CD4-positive, alpha-beta memory T cell (primary cell): ENCODE measurements at regions not wholly inside any gene's neighbourhood (a gene's known extent, or its start where the extent isn't known, plus 50 kb on each side); places are given as distances from the start of the nearest gene placed in this dataset.

Experiments used
- CTCF ChIA-PET: fragments of 350-600 bp; sonication (Branson Sonifier 250); formaldehyde crosslinking; loops from one replicate; lab custom pipeline; 2021; ENCODE audit warnings: inconsistent platforms; ENCODE audit not compliant: partially characterized antibody; lab: Charles Lee
- POLR2A ChIA-PET: fragments of 350-600 bp; sonication (Branson Sonifier 250); formaldehyde crosslinking; loops from one replicate; lab custom pipeline; 2021; ENCODE audit not compliant: partially characterized antibody; lab: Charles Lee
- DNase-seq, 5 donors: peaks; one replicate each; pipeline versions ENCODE4 v3.0.0 to v3.0.0-alpha.2; 2020 to 2022; ENCODE audit warnings: mixed read lengths in 1 of 5
- H3K27ac ChIP-seq: one replicate; pipeline ENCODE4 v1.7.0; 2013; ENCODE audit warnings: low read depth, low read length
- H3K27me3 ChIP-seq: 2 replicates; pipeline ENCODE4 v1.7.0; 2013; ENCODE audit warnings: mild to moderate bottlenecking, low read length, moderate library complexity; ENCODE audit not compliant: insufficient read depth
- H3K36me3 ChIP-seq: 2 replicates; pipeline ENCODE4 v1.7.0; 2013; ENCODE audit warnings: mild to moderate bottlenecking, low read length, moderate library complexity; ENCODE audit not compliant: insufficient read depth
- H3K4me1 ChIP-seq: 2 replicates; pipeline ENCODE4 v1.7.0; 2013; ENCODE audit warnings: mild to moderate bottlenecking, low read length, moderate library complexity; ENCODE audit not compliant: insufficient read depth
- H3K4me3 ChIP-seq, 2 donors: one replicate each; pipeline ENCODE4 v1.7.0; 2013; ENCODE audit warnings: low read length in 2 of 2, mild to moderate bottlenecking in 1 of 2
- H3K9me3 ChIP-seq, 2 donors: one replicate each; pipeline ENCODE4 v1.7.0; 2013; ENCODE audit warnings: low read length in 2 of 2, control low read depth in 1 of 2; ENCODE audit not compliant: control insufficient read depth in 1 of 2
- H3K27ac Mint-ChIP-seq, 7 donors: one replicate each; pipeline ENCODE4 v1.8.0; 2020 to 2021; ENCODE audit warnings: mixed read lengths in 7 of 7, mild to moderate bottlenecking in 6 of 7, inconsistent platforms in 3 of 7, moderate library complexity in 3 of 7
- H3K27me3 Mint-ChIP-seq, 2 donors: one replicate each; pipeline ENCODE4 v1.8.0; 2020 to 2021; ENCODE audit warnings: mixed read lengths in 2 of 2
- H3K36me3 Mint-ChIP-seq, 2 donors: one replicate each; pipeline ENCODE4 v1.8.0; 2020 to 2021; ENCODE audit warnings: mixed read lengths in 2 of 2, inconsistent platforms in 1 of 2, mild to moderate bottlenecking in 1 of 2
- H3K4me1 Mint-ChIP-seq, 4 donors: one replicate each; pipeline ENCODE4 v1.8.0; 2020 to 2021; ENCODE audit warnings: mixed read lengths in 4 of 4, mild to moderate bottlenecking in 1 of 4
- H3K4me3 Mint-ChIP-seq, 8 donors: one replicate each; pipeline ENCODE4 v1.8.0; 2020 to 2021; ENCODE audit warnings: mixed read lengths in 8 of 8, mild to moderate bottlenecking in 7 of 8, moderate library complexity in 6 of 8, inconsistent platforms in 3 of 8
- H3K9me3 Mint-ChIP-seq, 8 donors: one replicate each; pipeline ENCODE4 v1.8.0; 2020 to 2021; ENCODE audit warnings: mixed read lengths in 8 of 8, mild to moderate bottlenecking in 5 of 8, inconsistent platforms in 3 of 8, moderate library complexity in 1 of 8
- intact Hi-C: fragments of 100-400 bp; cut with micrococcal nuclease; formaldehyde crosslinking; loops from one replicate; pipeline ENCODE4 v1.15.1; 2023

DNA sequence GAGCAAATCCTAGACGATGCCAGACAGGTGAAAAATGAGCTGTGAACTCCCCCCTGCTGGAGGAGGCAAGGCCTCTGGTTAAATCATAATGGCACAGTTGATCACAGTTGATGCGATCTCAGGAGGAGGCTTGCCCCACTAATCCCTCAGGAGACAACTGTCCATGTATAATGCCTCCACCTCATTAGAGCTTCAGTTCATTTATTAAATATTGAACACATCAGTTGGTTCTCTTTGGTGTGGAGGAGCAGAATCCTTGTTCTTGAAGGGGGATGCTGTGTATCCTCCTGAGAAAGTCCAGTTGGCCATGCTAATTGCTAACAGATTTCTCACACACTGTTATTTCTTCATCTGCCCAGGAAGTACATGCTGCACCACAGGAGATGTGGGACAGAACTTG, 290.5 kb downstream of the IGSF11 start:
- Mint-ChIP-seq H3K27ac (no peak overlapping the region), H3K4me3 (no peak overlapping the region), H3K36me3 (no peaks in the 10 kb centered on the region), H3K4me1 (no peaks in the 10 kb centered on the region), H3K27me3 (no peaks in the 10 kb centered on the region), H3K9me3 (peaks cover 0 to 18% (median 6%) of the 10 kb centered on the region in 8 donors)
- H3K27ac ChIP-seq, result no peak overlapping the region
- POLR2A ChIA-PET, result no interaction called here
- CTCF ChIA-PET, result no interaction called here
- intact Hi-C loops, result no loop called here
- H3K4me3 ChIP-seq, result no peak overlapping the region
- H3K27me3 ChIP-seq, result no peaks in the 10 kb centered on the region
- H3K9me3 ChIP-seq, result no peaks in the 10 kb centered on the region
- H3K4me1 ChIP-seq, result no peaks in the 10 kb centered on the region
- no peaks in the 10 kb centered on the region for H3K36me3 ChIP-seq
- DNase-seq, result no peak

DNA sequence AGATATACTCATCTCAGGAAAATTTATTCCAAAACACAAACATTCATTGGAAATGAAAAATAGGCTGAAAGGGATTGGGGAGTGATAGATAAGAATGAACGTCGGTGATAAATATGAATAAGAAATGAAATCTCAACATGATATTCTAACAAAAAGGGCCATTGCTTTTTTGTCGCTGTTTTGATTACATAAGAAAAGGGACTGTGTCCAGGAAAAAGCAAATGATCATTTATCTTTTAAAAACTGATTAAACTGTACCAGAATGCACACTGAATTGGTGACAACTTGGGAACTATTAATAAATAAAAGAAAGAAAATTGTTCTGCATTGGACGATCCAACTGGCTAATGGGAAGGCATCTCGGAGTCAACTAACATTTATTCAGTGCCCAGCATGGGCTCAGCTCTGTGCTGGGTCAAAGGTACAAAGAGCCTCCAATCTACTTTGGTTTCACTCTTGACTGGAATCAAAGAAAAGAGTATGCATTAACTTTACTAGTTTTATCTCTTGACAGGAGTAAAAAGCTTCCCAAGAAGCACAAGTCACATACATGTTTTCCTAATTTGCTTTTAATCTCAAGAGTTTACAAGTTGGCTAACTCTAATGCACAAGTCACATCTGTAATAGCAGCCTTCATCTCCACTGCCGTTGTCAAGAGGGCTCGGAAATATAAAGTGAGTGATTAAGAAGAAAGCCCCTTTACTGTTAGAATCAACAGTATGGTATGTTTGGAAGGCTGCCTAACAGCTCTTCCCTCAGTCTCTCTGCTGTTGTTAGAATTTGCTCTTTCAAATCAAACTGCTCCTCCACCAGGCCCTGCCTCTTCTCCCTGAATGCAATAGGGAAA, 280.0 kb downstream of the IGSF11 start:
- no peaks in the 10 kb centered on the region for H3K27me3 ChIP-seq
- H3K36me3 Mint-ChIP-seq, result no peaks in the 10 kb centered on the region
- no peak overlapping the region for H3K27ac Mint-ChIP-seq
- no peak overlapping the region for H3K4me3 Mint-ChIP-seq
- POLR2A ChIA-PET, result no interaction called here
- no peaks in the 10 kb centered on the region for H3K4me1 Mint-ChIP-seq
- no peak overlapping the region for H3K4me3 ChIP-seq
- DNase-seq, result no peak
- no peak overlapping the region for H3K27ac ChIP-seq
- H3K9me3 ChIP-seq, result no peaks in the 10 kb centered on the region
- no peaks in the 10 kb centered on the region for H3K4me1 ChIP-seq
- peaks cover 2 to 3% of the 10 kb centered on the region in 2 donors for H3K27me3 Mint-ChIP-seq
- CTCF ChIA-PET, result no interaction called here
- H3K9me3 Mint-ChIP-seq, result peaks cover 0 to 3% (median 0%) of the 10 kb centered on the region in 8 donors
- intact Hi-C loops, result no loop called here
- H3K36me3 ChIP-seq, result no peaks in the 10 kb centered on the region

GRCh38 chr3:118755253-118755801, 279.3 kb downstream of the IGSF11 start:
- H3K9me3 Mint-ChIP-seq, result peaks cover 0 to 3% (median 0%) of the 10 kb centered on the region in 8 donors
- H3K4me1 Mint-ChIP-seq, result no peaks in the 10 kb centered on the region
- ChIA-PET POLR2A (no interaction called here), CTCF (no interaction called here)
- H3K27ac Mint-ChIP-seq, result no peak overlapping the region
- H3K27me3 ChIP-seq, result no peaks in the 10 kb centered on the region
- peaks cover 2 to 3% of the 10 kb centered on the region in 2 donors for H3K27me3 Mint-ChIP-seq
- no peaks in the 10 kb centered on the region for H3K36me3 ChIP-seq
- no peak overlapping the region for H3K4me3 Mint-ChIP-seq
- no peaks in the 10 kb centered on the region for H3K9me3 ChIP-seq
- no peak for DNase-seq
- intact Hi-C loops, result no loop called here
- no peaks in the 10 kb centered on the region for H3K4me1 ChIP-seq
- no peak overlapping the region for H3K4me3 ChIP-seq
- H3K36me3 Mint-ChIP-seq, result no peaks in the 10 kb centered on the region
- H3K27ac ChIP-seq, result no peak overlapping the region

GRCh38 chr3:118760585-118761290, 273.9 kb downstream of the IGSF11 start:
- no peaks in the 10 kb centered on the region for H3K27me3 Mint-ChIP-seq
- intact Hi-C loops, result no loop called here
- DNase-seq, result no peak
- Histone ChIP-seq H3K27ac (no peak overlapping the region), H3K27me3 (no peaks in the 10 kb centered on the region), H3K36me3 (no peaks in the 10 kb centered on the region), H3K4me1 (no peaks in the 10 kb centered on the region), H3K9me3 (no peaks in the 10 kb centered on the region), H3K4me3 (no peak overlapping the region)
- ChIA-PET POLR2A (no interaction called here), CTCF (no interaction called here)
- no peaks in the 10 kb centered on the region for H3K4me1 Mint-ChIP-seq
- no peak overlapping the region for H3K27ac Mint-ChIP-seq
- H3K9me3 Mint-ChIP-seq, result no peaks in the 10 kb centered on the region
- H3K4me3 Mint-ChIP-seq, result no peak overlapping the region
- no peaks in the 10 kb centered on the region for H3K36me3 Mint-ChIP-seq

- Mint-ChIP-seq H3K27ac (no peak overlapping the region), H3K27me3 (no peaks in the 10 kb centered on the region), H3K4me1 (no peaks in the 10 kb centered on the region), H3K36me3 (no peaks in the 10 kb centered on the region), H3K9me3 (no peaks in the 10 kb centered on the region), H3K4me3 (no peak overlapping the region)
- Histone ChIP-seq H3K36me3 (no peaks in the 10 kb centered on the region), H3K27ac (no peak overlapping the region), H3K9me3 (no peaks in the 10 kb centered on the region), H3K4me3 (no peak overlapping the region), H3K4me1 (no peaks in the 10 kb centered on the region), H3K27me3 (no peaks in the 10 kb centered on the region)
- CTCF ChIA-PET, result interaction anchor here (0.7 kb wide), 1 partner anchor 10 kb away, joined by 4 read pairs; no protein-coding TSS in a partner anchor
- DNase-seq, result no peak
- POLR2A ChIA-PET, result no interaction called here
- intact Hi-C loops, result no loop called here
Observed at GRCh38 chr3:118761291-118761606, 273.4 kb downstream of the IGSF11 start.

GRCh38 chr3:118765636-118766305, 268.9 kb downstream of the IGSF11 start:
- no peak overlapping the region for H3K27ac Mint-ChIP-seq
- ChIA-PET POLR2A (no interaction called here), CTCF (no interaction called here)
- Histone ChIP-seq H3K4me3 (no peak overlapping the region), H3K36me3 (no peaks in the 10 kb centered on the region), H3K9me3 (no peaks in the 10 kb centered on the region), H3K4me1 (no peaks in the 10 kb centered on the region), H3K27me3 (no peaks in the 10 kb centered on the region), H3K27ac (no peak overlapping the region)
- H3K4me1 Mint-ChIP-seq, result no peaks in the 10 kb centered on the region
- intact Hi-C loops, result no loop called here
- no peaks in the 10 kb centered on the region for H3K27me3 Mint-ChIP-seq
- no peak for DNase-seq
- no peak overlapping the region for H3K4me3 Mint-ChIP-seq
- H3K36me3 Mint-ChIP-seq, result no peaks in the 10 kb centered on the region
- H3K9me3 Mint-ChIP-seq, result no peaks in the 10 kb centered on the region

GRCh38 chr3:118766306-118766669, 268.4 kb downstream of the IGSF11 start:
- no peaks in the 10 kb centered on the region for H3K36me3 Mint-ChIP-seq
- intact Hi-C loops, result no loop called here

More at GRCh38 chr3:118766306-118766669, 268.4 kb downstream of the IGSF11 start:
- no peak overlapping the region for H3K27ac Mint-ChIP-seq
- H3K4me1 Mint-ChIP-seq, result no peaks in the 10 kb centered on the region
- H3K27ac ChIP-seq, result no peak overlapping the region
- no peaks in the 10 kb centered on the region for H3K27me3 ChIP-seq
- CTCF ChIA-PET, result no interaction called here
- POLR2A ChIA-PET, result no interaction called here
- H3K9me3 Mint-ChIP-seq, result no peaks in the 10 kb centered on the region
- H3K4me3 ChIP-seq, result no peak overlapping the region
- H3K36me3 ChIP-seq, result no peaks in the 10 kb centered on the region
- H3K9me3 ChIP-seq, result no peaks in the 10 kb centered on the region
- no peaks in the 10 kb centered on the region for H3K27me3 Mint-ChIP-seq
- H3K4me3 Mint-ChIP-seq, result no peak overlapping the region
- no peaks in the 10 kb centered on the region for H3K4me1 ChIP-seq
- no peak for DNase-seq
